Neural cell (in vitro differentiated cells): ENCODE measurements at regions not wholly inside any gene's neighbourhood (a gene's known extent, or its start where the extent isn't known, plus 50 kb on each side); places are given as distances from the start of the nearest gene placed in this dataset.

Experiments
- H2AFZ ChIP-seq: fragments of 200-600, 300-800 bp; sonication (generic), shearing (Covaris generic); 2 replicates; pipeline ENCODE4 v1.6.0; 2014; ENCODE audit warnings: low read depth, mild to moderate bottlenecking, antibody characterized with exemption, low read length, moderate library complexity
- H3F3A ChIP-seq: fragments of 200-600 bp; shearing (Covaris generic); 2 replicates; pipeline ENCODE4 v1.6.1; 2016; ENCODE audit warnings: mild to moderate bottlenecking, moderate library complexity, mixed read lengths, antibody characterized with exemption, low read length; ENCODE audit not compliant: insufficient read depth, poor library complexity, severe bottlenecking
- H3K27ac ChIP-seq: fragments of 200-600, 300-800 bp; sonication (generic), shearing (Covaris generic); 2 replicates; pipeline ENCODE4 v1.5.1; 2014; ENCODE audit warnings: mild to moderate bottlenecking, low read length, moderate library complexity
- H3K27me3 ChIP-seq: fragments of 300-800, 200-600 bp; sonication (generic), shearing (Covaris generic); 2 replicates; pipeline ENCODE4 v1.6.0; 2014; ENCODE audit warnings: mild to moderate bottlenecking, low read depth, low read length, moderate library complexity; ENCODE audit not compliant: insufficient read depth
- H3K36me3 ChIP-seq: fragments of 300-800, 200-600 bp; sonication (generic), shearing (Covaris generic); 2 replicates; pipeline ENCODE4 v1.5.1; 2014; ENCODE audit warnings: mild to moderate bottlenecking, antibody characterized with exemption, low read length, moderate library complexity; ENCODE audit not compliant: insufficient read depth
- H3K4me2 ChIP-seq: fragments of 300-800, 200-600 bp; sonication (generic), shearing (Covaris generic); 2 replicates; pipeline ENCODE4 v1.6.0; 2014; ENCODE audit warnings: mild to moderate bottlenecking, low read length
- H3K4me3 ChIP-seq: fragments of 300-800, 200-600 bp; sonication (generic), shearing (Covaris generic); 2 replicates; pipeline ENCODE4 v1.5.1; 2014; ENCODE audit warnings: mild to moderate bottlenecking, low read length, moderate library complexity
- H3K79me2 ChIP-seq: fragments of 200-600 bp; shearing (Covaris generic); replicated peaks from 2 replicates; pipeline ENCODE4 v1.6.0; 2014; ENCODE audit warnings: mild to moderate bottlenecking, low read length, moderate library complexity; ENCODE audit not compliant: insufficient read depth
- H3K9ac ChIP-seq: fragments of 300-800, 200-600 bp; sonication (generic), shearing (Covaris generic); 2 replicates; pipeline ENCODE4 v1.6.1; 2016; ENCODE audit warnings: mild to moderate bottlenecking, low read length, mixed read lengths
- H3K9me2 ChIP-seq: fragments of 200-600 bp; shearing (Covaris generic); 2 replicates; pipeline ENCODE4 v1.6.1; 2016; ENCODE audit warnings: mild to moderate bottlenecking, low read length, mixed read lengths; ENCODE audit not compliant: insufficient read depth
- H3K9me3 ChIP-seq: fragments of 200-600, 300-800 bp; sonication (generic), shearing (Covaris generic); 2 replicates; pipeline ENCODE4 v1.6.1; 2016; ENCODE audit warnings: mild to moderate bottlenecking, mixed run types, low read length, moderate library complexity, mixed read lengths
- H4K20me1 ChIP-seq: fragments of 200-600 bp; shearing (Covaris generic); 2 replicates; pipeline ENCODE4 v1.6.1; 2016; ENCODE audit warnings: mild to moderate bottlenecking, mixed run types; ENCODE audit not compliant: insufficient read depth
- EP300 ChIP-seq: fragments of 450-650 bp; conservative IDR thresholded peaks from 2 replicates; pipeline ENCODE4 v1.6.1; 2014; ENCODE audit warnings: antibody characterized with exemption, mild to moderate bottlenecking, moderate library complexity; ENCODE audit not compliant: poor library complexity, severe bottlenecking
- EZH2 ChIP-seq: fragments of 200-600, 300-800 bp; shearing (Covaris generic), sonication (generic); IDR thresholded peaks from 2 replicates; pipeline ENCODE4 v1.6.1; 2014; ENCODE audit warnings: antibody characterized with exemption, low read length, borderline replicate concordance, mild to moderate bottlenecking; ENCODE audit not compliant: insufficient read depth, poor library complexity, severe bottlenecking
- MXI1 ChIP-seq: fragments of 450-650 bp; conservative IDR thresholded peaks from 2 replicates; pipeline ENCODE4 v1.6.1; 2014; ENCODE audit warnings: antibody characterized with exemption, mild to moderate bottlenecking; ENCODE audit not compliant: poor library complexity, severe bottlenecking
- POLR2AphosphoS5 ChIP-seq: IDR thresholded peaks from 2 replicates; pipeline ENCODE4 v1.6.1; 2012
- RAD21 ChIP-seq: fragments of 450-650 bp; conservative IDR thresholded peaks from 2 replicates; pipeline ENCODE4 v1.6.1; 2014; ENCODE audit warnings: antibody characterized with exemption, mild to moderate bottlenecking, moderate library complexity
- SMC3 ChIP-seq: fragments of 450-650 bp; conservative IDR thresholded peaks from 2 replicates; pipeline ENCODE4 v1.6.1; 2014; ENCODE audit warnings: antibody characterized with exemption, mild to moderate bottlenecking, moderate library complexity; ENCODE audit not compliant: poor library complexity
- TAF1 ChIP-seq: IDR thresholded peaks from 2 replicates; pipeline ENCODE4 v1.6.1; 2012; ENCODE audit warnings: low read depth
- TF ChIP-seq, protein P1 (sequence below): IDR thresholded peaks from 2 replicates; pipeline ENCODE4 v1.6.1; 2012; ENCODE audit warnings: borderline replicate concordance
- TF ChIP-seq, protein P2 (sequence below): fragments of 450-650 bp; IDR thresholded peaks from 2 replicates; pipeline ENCODE4 v1.5.1; 2014; ENCODE audit warnings: antibody characterized with exemption, mild to moderate bottlenecking, moderate library complexity; ENCODE audit not compliant: poor library complexity, severe bottlenecking

DNA sequence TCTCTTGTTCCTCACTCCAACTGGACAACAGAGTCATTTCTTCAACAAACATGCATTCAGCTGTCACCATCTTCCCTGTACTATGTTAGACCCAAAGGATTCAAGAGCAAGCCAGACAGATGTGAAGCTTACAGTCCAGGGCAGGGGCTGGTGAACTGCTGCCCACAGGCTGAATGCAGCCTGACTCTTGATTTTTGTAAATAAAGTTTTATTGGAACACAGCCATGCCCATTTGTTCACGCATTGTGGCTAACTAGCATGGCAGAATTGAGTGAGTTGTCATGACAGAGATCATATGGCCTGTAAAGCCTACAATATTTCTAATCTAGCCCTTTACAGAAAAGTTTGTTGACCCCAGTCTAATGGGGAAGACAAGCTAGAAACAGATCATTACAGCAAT lies 208.7 kb downstream of the EMX2 start:
- H3K4me3 ChIP-seq = no peak overlapping the region
- H3K36me3 ChIP-seq = no peaks in the 10 kb centered on the region
- no peak overlapping the region for H3K27ac ChIP-seq
- H3K9me2 ChIP-seq = no peaks in the 10 kb centered on the region
- peaks cover 11% of the 10 kb centered on the region for H3K27me3 ChIP-seq
- no peak overlapping the region for H3K9ac ChIP-seq
- H4K20me1 ChIP-seq = no peaks in the 10 kb centered on the region
- H2AFZ ChIP-seq = no peak overlapping the region
- no peak overlapping the region for H3K4me2 ChIP-seq
- H3K79me2 ChIP-seq = no peaks in the 10 kb centered on the region
- TF ChIP-seq, protein P1, sequence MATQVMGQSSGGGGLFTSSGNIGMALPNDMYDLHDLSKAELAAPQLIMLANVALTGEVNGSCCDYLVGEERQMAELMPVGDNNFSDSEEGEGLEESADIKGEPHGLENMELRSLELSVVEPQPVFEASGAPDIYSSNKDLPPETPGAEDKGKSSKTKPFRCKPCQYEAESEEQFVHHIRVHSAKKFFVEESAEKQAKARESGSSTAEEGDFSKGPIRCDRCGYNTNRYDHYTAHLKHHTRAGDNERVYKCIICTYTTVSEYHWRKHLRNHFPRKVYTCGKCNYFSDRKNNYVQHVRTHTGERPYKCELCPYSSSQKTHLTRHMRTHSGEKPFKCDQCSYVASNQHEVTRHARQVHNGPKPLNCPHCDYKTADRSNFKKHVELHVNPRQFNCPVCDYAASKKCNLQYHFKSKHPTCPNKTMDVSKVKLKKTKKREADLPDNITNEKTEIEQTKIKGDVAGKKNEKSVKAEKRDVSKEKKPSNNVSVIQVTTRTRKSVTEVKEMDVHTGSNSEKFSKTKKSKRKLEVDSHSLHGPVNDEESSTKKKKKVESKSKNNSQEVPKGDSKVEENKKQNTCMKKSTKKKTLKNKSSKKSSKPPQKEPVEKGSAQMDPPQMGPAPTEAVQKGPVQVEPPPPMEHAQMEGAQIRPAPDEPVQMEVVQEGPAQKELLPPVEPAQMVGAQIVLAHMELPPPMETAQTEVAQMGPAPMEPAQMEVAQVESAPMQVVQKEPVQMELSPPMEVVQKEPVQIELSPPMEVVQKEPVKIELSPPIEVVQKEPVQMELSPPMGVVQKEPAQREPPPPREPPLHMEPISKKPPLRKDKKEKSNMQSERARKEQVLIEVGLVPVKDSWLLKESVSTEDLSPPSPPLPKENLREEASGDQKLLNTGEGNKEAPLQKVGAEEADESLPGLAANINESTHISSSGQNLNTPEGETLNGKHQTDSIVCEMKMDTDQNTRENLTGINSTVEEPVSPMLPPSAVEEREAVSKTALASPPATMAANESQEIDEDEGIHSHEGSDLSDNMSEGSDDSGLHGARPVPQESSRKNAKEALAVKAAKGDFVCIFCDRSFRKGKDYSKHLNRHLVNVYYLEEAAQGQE = no peak
- TF ChIP-seq SMC3 (no peak), TAF1 (no peak), EZH2 (no peak), EP300 (no peak), POLR2AphosphoS5 (no peak), RAD21 (no peak), MXI1 (no peak)
- TF ChIP-seq, protein P2, sequence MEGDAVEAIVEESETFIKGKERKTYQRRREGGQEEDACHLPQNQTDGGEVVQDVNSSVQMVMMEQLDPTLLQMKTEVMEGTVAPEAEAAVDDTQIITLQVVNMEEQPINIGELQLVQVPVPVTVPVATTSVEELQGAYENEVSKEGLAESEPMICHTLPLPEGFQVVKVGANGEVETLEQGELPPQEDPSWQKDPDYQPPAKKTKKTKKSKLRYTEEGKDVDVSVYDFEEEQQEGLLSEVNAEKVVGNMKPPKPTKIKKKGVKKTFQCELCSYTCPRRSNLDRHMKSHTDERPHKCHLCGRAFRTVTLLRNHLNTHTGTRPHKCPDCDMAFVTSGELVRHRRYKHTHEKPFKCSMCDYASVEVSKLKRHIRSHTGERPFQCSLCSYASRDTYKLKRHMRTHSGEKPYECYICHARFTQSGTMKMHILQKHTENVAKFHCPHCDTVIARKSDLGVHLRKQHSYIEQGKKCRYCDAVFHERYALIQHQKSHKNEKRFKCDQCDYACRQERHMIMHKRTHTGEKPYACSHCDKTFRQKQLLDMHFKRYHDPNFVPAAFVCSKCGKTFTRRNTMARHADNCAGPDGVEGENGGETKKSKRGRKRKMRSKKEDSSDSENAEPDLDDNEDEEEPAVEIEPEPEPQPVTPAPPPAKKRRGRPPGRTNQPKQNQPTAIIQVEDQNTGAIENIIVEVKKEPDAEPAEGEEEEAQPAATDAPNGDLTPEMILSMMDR = no peak
- no peaks in the 10 kb centered on the region for H3F3A ChIP-seq
- H3K9me3 ChIP-seq = no peaks in the 10 kb centered on the region

DNA sequence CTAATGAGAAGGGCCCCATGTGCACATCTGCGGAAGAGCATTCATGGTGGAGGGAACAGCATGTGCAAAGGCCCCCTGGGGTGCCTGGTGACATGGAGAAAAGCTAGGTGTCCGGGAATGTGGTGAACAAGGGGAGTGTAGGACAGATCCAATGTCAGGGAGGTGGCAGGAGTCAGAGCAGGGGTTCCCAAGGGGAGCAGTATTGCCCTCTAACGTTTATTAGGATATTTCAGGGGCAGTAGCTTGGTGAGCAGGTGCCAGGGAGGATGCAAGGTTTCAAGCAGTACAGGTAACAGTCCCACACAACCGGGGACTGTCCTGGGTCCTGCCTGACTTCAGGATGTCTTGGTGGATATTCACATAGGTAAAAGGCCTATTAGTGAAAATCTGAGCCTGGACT lies 209.6 kb downstream of the EMX2 start:
- Histone ChIP-seq H3K9me3 (no peaks in the 10 kb centered on the region), H3K9ac (no peak overlapping the region), H3K36me3 (no peaks in the 10 kb centered on the region), H3K4me2 (no peak overlapping the region), H3F3A (no peaks in the 10 kb centered on the region), H3K9me2 (no peaks in the 10 kb centered on the region), H3K79me2 (no peaks in the 10 kb centered on the region), H2AFZ (no peak overlapping the region), H4K20me1 (no peaks in the 10 kb centered on the region), H3K27me3 (peaks cover 5% of the 10 kb centered on the region), H3K4me3 (no peak overlapping the region), H3K27ac (no peak overlapping the region)
- TF ChIP-seq EZH2 = no peak
- no peak for TF ChIP-seq MXI1
- no peak for TF ChIP-seq SMC3
- no peak for TF ChIP-seq RAD21
- TF ChIP-seq, protein P2 = no peak
- TF ChIP-seq EP300 = no peak
